H9 (cell line): ENCODE measurements at regions not wholly inside any gene's neighbourhood (a gene's known extent, or its start where the extent isn't known, plus 50 kb on each side); places are given as distances from the start of the nearest gene placed in this dataset.

ENCODE experiments used
- DNase-seq: peaks from one replicate; pipeline ENCODE4 v3.0.0-alpha.2; 2017
- H2AFZ ChIP-seq: one replicate; pipeline ENCODE4 v1.6.1; 2013; ENCODE audit warnings: mild to moderate bottlenecking, low read length, control low read depth, moderate library complexity
- H2AK5ac ChIP-seq: 2 replicates; pipeline ENCODE4 v1.6.1; 2013; ENCODE audit warnings: low read length, control low read depth, mixed read lengths; ENCODE audit not compliant: insufficient read length
- H2BK120ac ChIP-seq: one replicate; pipeline ENCODE4 v1.6.1; 2013; ENCODE audit warnings: low read depth, mild to moderate bottlenecking, low read length, control low read depth, inconsistent platforms; ENCODE audit not compliant: poor library complexity, severe bottlenecking
- H2BK12ac ChIP-seq: 2 replicates; pipeline ENCODE4 v1.6.1; 2013; ENCODE audit warnings: low read length, control low read depth, mixed read lengths, low read depth; ENCODE audit not compliant: insufficient read length
- H2BK15ac ChIP-seq: 2 replicates; pipeline ENCODE4 v1.6.1; 2013; ENCODE audit warnings: low read depth, low read length, control low read depth
- H2BK20ac ChIP-seq: one replicate; pipeline ENCODE4 v1.6.1; 2013; ENCODE audit warnings: low read depth, mild to moderate bottlenecking, low read length, control low read depth, inconsistent platforms; ENCODE audit not compliant: poor library complexity, severe bottlenecking
- H2BK5ac ChIP-seq: 2 replicates; pipeline ENCODE4 v1.6.1; 2013; ENCODE audit warnings: low read length, control low read depth, mixed read lengths; ENCODE audit not compliant: insufficient read length
- H3K14ac ChIP-seq: 2 replicates; pipeline ENCODE4 v1.6.1; 2013; ENCODE audit warnings: low read length, control low read depth; ENCODE audit not compliant: insufficient read depth
- H3K18ac ChIP-seq: 2 replicates; pipeline ENCODE4 v1.6.1; 2013; ENCODE audit warnings: low read depth, mild to moderate bottlenecking, mixed read lengths, low read length, control low read depth; ENCODE audit not compliant: insufficient read length
- H3K23ac ChIP-seq: 2 replicates; pipeline ENCODE4 v1.6.1; 2013; ENCODE audit warnings: low read length, control low read depth, mixed read lengths, low read depth; ENCODE audit not compliant: insufficient read length
- H3K23me2 ChIP-seq: 2 replicates; pipeline ENCODE4 v1.6.1; 2013; ENCODE audit warnings: low read depth, mild to moderate bottlenecking, mixed read lengths, low read length, control low read depth; ENCODE audit not compliant: insufficient read length, poor library complexity, severe bottlenecking
- H3K27ac ChIP-seq: 2 replicates; pipeline ENCODE4 v1.5.1; 2013; ENCODE audit warnings: low read length, control low read depth, mixed read lengths, low read depth; ENCODE audit not compliant: insufficient read length
- H3K27me3 ChIP-seq: 2 replicates; pipeline ENCODE4 v1.6.1; 2013; ENCODE audit warnings: low read length, control low read depth, inconsistent platforms; ENCODE audit not compliant: insufficient read depth
- H3K4ac ChIP-seq: 2 replicates; pipeline ENCODE4 v1.6.1; 2013; ENCODE audit warnings: low read depth, mild to moderate bottlenecking, control low read depth, inconsistent platforms, low read length, moderate library complexity
- H3K4me1 ChIP-seq: 2 replicates; pipeline ENCODE4 v1.6.1; 2013; ENCODE audit warnings: low read length, control low read depth, inconsistent platforms; ENCODE audit not compliant: insufficient read depth
- H3K4me2 ChIP-seq: 2 replicates; pipeline ENCODE4 v1.6.1; 2013; ENCODE audit warnings: low read length, control low read depth, mixed read lengths; ENCODE audit not compliant: insufficient read length, insufficient read depth
- H3K56ac ChIP-seq: 2 replicates; pipeline ENCODE4 v1.6.1; 2013; ENCODE audit warnings: low read depth, mild to moderate bottlenecking, mixed read lengths, low read length, control low read depth; ENCODE audit not compliant: insufficient read length
- H3K79me1 ChIP-seq: 2 replicates; pipeline ENCODE4 v1.6.1; 2013; ENCODE audit warnings: low read depth, mild to moderate bottlenecking, moderate library complexity, low read length, control low read depth, inconsistent platforms; ENCODE audit not compliant: insufficient read depth, poor library complexity, severe bottlenecking
- H3K79me2 ChIP-seq: 2 replicates; pipeline ENCODE4 v1.6.1; 2013; ENCODE audit warnings: low read length, control low read depth, inconsistent platforms; ENCODE audit not compliant: insufficient read depth
- H3K9ac ChIP-seq: 2 replicates; pipeline ENCODE4 v1.6.1; 2013; ENCODE audit warnings: low read length, control low read depth, mixed read lengths; ENCODE audit not compliant: insufficient read length; ENCODE audit errors: extremely low read depth
- H3K9me3 ChIP-seq: one replicate; pipeline ENCODE4 v1.6.1; 2013; ENCODE audit warnings: low read depth, low read length, inconsistent platforms; ENCODE audit not compliant: control insufficient read depth
- H3T11ph ChIP-seq: one replicate; pipeline ENCODE4 v1.6.1; 2013; ENCODE audit warnings: mild to moderate bottlenecking, low read length, control low read depth, inconsistent platforms
- H4K20me1 ChIP-seq: one replicate; pipeline ENCODE4 v1.6.1; 2013; ENCODE audit not compliant: control insufficient read depth, insufficient read length, insufficient read depth
- H4K5ac ChIP-seq: 2 replicates; pipeline ENCODE4 v1.6.1; 2013; ENCODE audit warnings: low read depth, mild to moderate bottlenecking, mixed read lengths, low read length, control low read depth; ENCODE audit not compliant: insufficient read length
- H4K8ac ChIP-seq: replicated peaks from 2 replicates; pipeline ENCODE4 v1.6.1; 2013; ENCODE audit warnings: low read length, control low read depth, mixed read lengths, low read depth; ENCODE audit not compliant: insufficient read length
- H4K91ac ChIP-seq: 2 replicates; pipeline ENCODE4 v1.6.1; 2013; ENCODE audit warnings: low read depth, mild to moderate bottlenecking, moderate library complexity, mixed read lengths, low read length, control low read depth; ENCODE audit not compliant: insufficient read length
- H3K27ac Mint-ChIP-seq, 3 experiments: 2 replicates in 2 of 3; 3 replicates in 1 of 3; pipeline ENCODE4 v1.8.0; 2020 to 2021; ENCODE audit warnings: mixed read lengths in 3 of 3, mild to moderate bottlenecking in 1 of 3, moderate library complexity in 1 of 3
- H3K27me3 Mint-ChIP-seq: 2 replicates; pipeline ENCODE4 v1.8.0; 2021; ENCODE audit warnings: low read depth, mild to moderate bottlenecking, moderate library complexity, mixed read lengths
- H3K36me3 Mint-ChIP-seq, 3 experiments: 2 replicates in 2 of 3; 3 replicates in 1 of 3; pipeline ENCODE4 v1.8.0; 2020 to 2021; ENCODE audit warnings: low read depth in 3 of 3, mixed read lengths in 3 of 3; ENCODE audit not compliant: insufficient read depth in 1 of 3
- H3K4me1 Mint-ChIP-seq, 2 experiments: 2 replicates each; pipeline ENCODE4 v1.8.0; 2020; ENCODE audit warnings: mixed read lengths in 2 of 2
- H3K4me3 Mint-ChIP-seq, 2 experiments: 2 replicates in 1 of 2; 3 replicates in 1 of 2; pipeline ENCODE4 v1.8.0; 2020 to 2021; ENCODE audit warnings: mild to moderate bottlenecking in 2 of 2, mixed read lengths in 2 of 2, moderate library complexity in 1 of 2
- H3K9me3 Mint-ChIP-seq, 2 experiments: 2 replicates in 1 of 2; 3 replicates in 1 of 2; pipeline ENCODE4 v1.8.0; 2020; ENCODE audit warnings: mild to moderate bottlenecking in 2 of 2, mixed read lengths in 2 of 2, moderate library complexity in 1 of 2
- WGBS: extraction: QIAGEN DNeasy Blood & Tissue Kit; methylation state at CpG from one replicate; pipeline ENCODE4 v1.1.7; 2013; ENCODE audit warnings: missing lambda C conversion rate, low lambda C conversion rate, mixed read lengths; ENCODE audit not compliant: insufficient read length; ENCODE audit errors: extremely low coverage; 5-methylcytosine and 5-hydroxymethylcytosine counted together
- TF ChIP-seq, protein P1 (sequence below): fragments of 200-600 bp; sonication (generic); conservative IDR thresholded peaks from 3 replicates; pipeline ENCODE4 v1.8.0; 2021; ENCODE audit warnings: antibody characterized with exemption, mild to moderate bottlenecking

DNA sequence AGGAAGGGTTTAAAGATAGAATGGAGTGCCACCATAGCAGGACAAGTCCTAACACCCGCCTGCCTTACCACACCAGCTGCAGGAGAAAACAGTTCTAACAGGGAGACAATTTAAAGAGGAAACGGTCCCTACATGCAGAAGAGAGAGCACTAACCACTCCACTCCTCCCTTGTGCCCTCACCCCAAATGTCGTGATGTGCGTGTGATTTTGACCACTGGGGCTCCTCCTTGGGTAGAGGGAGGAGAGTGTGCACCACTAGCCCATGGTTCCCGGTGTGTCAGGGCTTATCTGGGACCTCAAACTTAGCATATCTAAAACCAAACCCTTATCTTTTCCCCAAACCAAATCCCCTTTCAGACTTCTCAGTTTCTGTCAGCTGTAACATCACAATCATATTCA, 105.5 kb upstream of the CCDC68 start:
- H3K27me3 ChIP-seq: no peaks in the 10 kb centered on the region
- no peak overlapping the region for H3K14ac ChIP-seq
- H4K20me1 ChIP-seq: no peaks in the 10 kb centered on the region
- H3T11ph ChIP-seq: no peak overlapping the region
- no peaks in the 10 kb centered on the region for H3K79me1 ChIP-seq
- no peaks in the 10 kb centered on the region for H3K79me2 ChIP-seq
- H3K18ac ChIP-seq: no peak overlapping the region
- no peak overlapping the region for H2AFZ ChIP-seq
- Mint-ChIP-seq H3K36me3 (no peaks in the 10 kb centered on the region), H3K4me1 (no peaks in the 10 kb centered on the region), H3K9me3 (no peaks in the 10 kb centered on the region), H3K27me3 (no peaks in the 10 kb centered on the region; the same call in 1 of the 2 replicates), H3K4me3 (no peak overlapping the region), H3K27ac (no peak overlapping the region)
- H3K9me3 ChIP-seq: no peaks in the 10 kb centered on the region
- H4K91ac ChIP-seq: no peak overlapping the region
- no peak overlapping the region for H4K8ac ChIP-seq
- H3K4me1 ChIP-seq: no peaks in the 10 kb centered on the region
- no peak overlapping the region for H3K23ac ChIP-seq
- no peak overlapping the region for H3K9ac ChIP-seq
- H2AK5ac ChIP-seq: no peak overlapping the region
- H3K23me2 ChIP-seq: no peaks in the 10 kb centered on the region
- H3K4ac ChIP-seq: no peak overlapping the region
- H2BK120ac ChIP-seq: no peak overlapping the region
- DNase-seq: no peak
- no peak overlapping the region for H2BK12ac ChIP-seq
- H3K27ac ChIP-seq: no peak overlapping the region
- TF ChIP-seq, protein P1, sequence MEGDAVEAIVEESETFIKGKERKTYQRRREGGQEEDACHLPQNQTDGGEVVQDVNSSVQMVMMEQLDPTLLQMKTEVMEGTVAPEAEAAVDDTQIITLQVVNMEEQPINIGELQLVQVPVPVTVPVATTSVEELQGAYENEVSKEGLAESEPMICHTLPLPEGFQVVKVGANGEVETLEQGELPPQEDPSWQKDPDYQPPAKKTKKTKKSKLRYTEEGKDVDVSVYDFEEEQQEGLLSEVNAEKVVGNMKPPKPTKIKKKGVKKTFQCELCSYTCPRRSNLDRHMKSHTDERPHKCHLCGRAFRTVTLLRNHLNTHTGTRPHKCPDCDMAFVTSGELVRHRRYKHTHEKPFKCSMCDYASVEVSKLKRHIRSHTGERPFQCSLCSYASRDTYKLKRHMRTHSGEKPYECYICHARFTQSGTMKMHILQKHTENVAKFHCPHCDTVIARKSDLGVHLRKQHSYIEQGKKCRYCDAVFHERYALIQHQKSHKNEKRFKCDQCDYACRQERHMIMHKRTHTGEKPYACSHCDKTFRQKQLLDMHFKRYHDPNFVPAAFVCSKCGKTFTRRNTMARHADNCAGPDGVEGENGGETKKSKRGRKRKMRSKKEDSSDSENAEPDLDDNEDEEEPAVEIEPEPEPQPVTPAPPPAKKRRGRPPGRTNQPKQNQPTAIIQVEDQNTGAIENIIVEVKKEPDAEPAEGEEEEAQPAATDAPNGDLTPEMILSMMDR: no peak
- H2BK20ac ChIP-seq: no peak overlapping the region
- H3K56ac ChIP-seq: no peak overlapping the region
- no peak overlapping the region for H2BK15ac ChIP-seq
- no peak overlapping the region for H4K5ac ChIP-seq
- no peak overlapping the region for H3K4me2 ChIP-seq
- WGBS: no CpG with 5 or more reads among the region's 5 CpGs
- no peak overlapping the region for H2BK5ac ChIP-seq
